NB4 (cell line): ENCODE measurements at regions not wholly inside any gene's neighbourhood (a gene's known extent, or its start where the extent isn't known, plus 50 kb on each side); places are given as distances from the start of the nearest gene placed in this dataset.

Experiments used
- CTCF ChIP-seq: IDR thresholded peaks from one replicate; pipeline ENCODE4 v1.5.1; 2012; ENCODE audit warnings: low read depth, low read length
- POLR2A ChIP-seq: IDR thresholded peaks from 2 replicates; pipeline ENCODE4 v1.6.1; 2011; ENCODE audit warnings: mild to moderate bottlenecking; ENCODE audit not compliant: insufficient read length; ENCODE audit errors: extremely low read depth

- TF ChIP-seq CTCF (no peak), POLR2A (no peak)
Observed at GRCh38 chr4:62588671-62589070, 1388.5 kb downstream of the ADGRL3 start.
